ENCODE measurements at regions not wholly inside any gene's neighbourhood (a gene's known extent, or its start where the extent isn't known, plus 50 kb on each side); places are given as distances from the start of the nearest gene placed in this dataset.

GRCh38 chr4:138085736-138086305 is 156.3 kb downstream of the SLC7A11 start:
- TF ChIP-seq CTCF (IDR thresholded peaks at IDR 0.05), result no peak
- no peak for TF ChIP-seq YY1 (IDR thresholded peaks at IDR 0.05; ENCODE audit: low read depth)
- no peak for TF ChIP-seq FOXM1 (IDR thresholded peaks at IDR 0.05; ENCODE audit: low read depth)
- no peak for TF ChIP-seq EP300 (IDR thresholded peaks at IDR 0.05; ENCODE audit: borderline replicate concordance in 1 of 2, low read depth in 1 of 2, low read length in 1 of 2)
- no peak for TF ChIP-seq RCOR1 (IDR thresholded peaks at IDR 0.05; ENCODE audit: low read length)
- TF ChIP-seq CHD2 (IDR thresholded peaks at IDR 0.05; ENCODE audit: low read length, partially characterized antibody), result no peak
- TF ChIP-seq EZH2phosphoT487 (IDR thresholded peaks at IDR 0.05; ENCODE audit: borderline replicate concordance, low read depth), result no peak
- no peak for TF ChIP-seq ZBTB33 (IDR thresholded peaks at IDR 0.05; ENCODE audit: borderline replicate concordance, low read depth)
- TF ChIP-seq RFX5 (IDR thresholded peaks at IDR 0.05; ENCODE audit: low read length), result no peak
- TF ChIP-seq RAD21 (IDR thresholded peaks at IDR 0.05; ENCODE audit: low read length), result no peak
- no peak for TF ChIP-seq USF2 (IDR thresholded peaks at IDR 0.05; ENCODE audit: borderline replicate concordance, low read depth, low read length)
- no peak for TF ChIP-seq REST (IDR thresholded peaks at IDR 0.05; ENCODE audit: low read depth, low read length)
- TF ChIP-seq TAF1 (IDR thresholded peaks at IDR 0.05; ENCODE audit: borderline replicate concordance, low read depth, low read length), result no peak
- TF ChIP-seq MXI1 (IDR thresholded peaks at IDR 0.05; ENCODE audit: low read depth, low read length), result no peak
